Activated T-cell treated with anti-CD3 and anti-CD28 coated beads, Interleukin-2, amount 50 U/mL, for 48 hours (primary cell): ENCODE measurements at regions not wholly inside any gene's neighbourhood (a gene's known extent, or its start where the extent isn't known, plus 50 kb on each side); places are given as distances from the start of the nearest gene placed in this dataset.

ENCODE experiments used
- DNase-seq, 2 experiments: peaks; one replicate each; pipeline ENCODE4 v3.0.0-alpha.2; 2020

DNA sequence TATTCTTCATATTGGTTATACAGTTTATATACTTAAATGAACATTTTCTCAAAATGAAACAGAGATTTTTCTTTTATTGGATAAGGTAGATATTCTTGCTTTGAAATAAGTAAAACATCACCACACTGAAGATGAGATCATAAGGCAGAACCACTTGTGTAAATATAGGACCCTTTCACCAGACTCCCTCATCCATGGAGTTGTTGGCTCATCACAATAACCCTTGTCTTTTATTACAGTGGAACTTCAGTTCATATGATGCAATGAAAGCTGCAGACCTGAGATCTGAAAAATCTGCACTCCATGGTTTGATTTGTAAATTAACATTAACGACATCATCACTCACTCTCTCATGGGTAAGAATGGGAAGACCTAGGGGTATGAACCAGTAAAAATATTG, 51.9 kb upstream of the DBX2 start:
- no peak for DNase-seq

DNA sequence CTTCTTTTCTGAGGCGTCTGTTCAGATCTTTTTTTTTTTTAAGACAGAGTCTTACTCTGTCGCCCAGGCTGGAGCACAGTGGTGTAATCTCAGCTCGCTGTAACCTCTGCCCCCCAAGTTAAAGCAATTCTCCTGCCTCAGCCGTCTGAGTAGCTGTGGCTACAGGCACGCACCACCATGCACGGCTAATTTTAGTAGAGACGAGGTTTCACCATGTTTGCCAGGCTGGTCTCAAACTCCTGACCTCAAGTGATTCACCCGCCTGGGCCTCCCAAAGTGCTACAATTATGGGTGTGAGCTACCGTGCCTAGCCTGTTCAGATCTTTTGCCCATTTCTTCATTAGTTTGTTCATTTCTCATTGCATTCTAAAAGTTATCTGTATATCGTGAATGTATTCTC, 55.1 kb upstream of the DBX2 start:
- DNase-seq: no peak

DNA sequence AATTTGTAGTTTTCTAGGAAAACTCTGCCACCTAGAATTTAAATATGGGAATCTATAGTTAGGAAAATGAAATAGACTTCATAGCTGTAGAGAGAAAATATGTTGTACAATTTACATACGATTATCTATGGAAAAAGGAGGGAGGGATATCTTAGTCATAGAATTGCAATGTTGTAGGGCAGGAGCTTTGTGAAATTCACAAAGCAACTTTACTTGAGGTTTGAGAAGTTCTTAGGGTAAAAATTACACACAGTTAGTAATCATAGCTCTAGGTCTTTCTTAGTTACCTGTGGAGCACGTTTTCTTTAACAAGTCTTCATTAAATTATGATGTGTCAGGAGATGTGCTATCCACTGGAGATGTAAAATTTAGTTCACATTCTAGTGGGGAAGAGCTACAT, 61.4 kb upstream of the DBX2 start:
- no peak for DNase-seq

DNA sequence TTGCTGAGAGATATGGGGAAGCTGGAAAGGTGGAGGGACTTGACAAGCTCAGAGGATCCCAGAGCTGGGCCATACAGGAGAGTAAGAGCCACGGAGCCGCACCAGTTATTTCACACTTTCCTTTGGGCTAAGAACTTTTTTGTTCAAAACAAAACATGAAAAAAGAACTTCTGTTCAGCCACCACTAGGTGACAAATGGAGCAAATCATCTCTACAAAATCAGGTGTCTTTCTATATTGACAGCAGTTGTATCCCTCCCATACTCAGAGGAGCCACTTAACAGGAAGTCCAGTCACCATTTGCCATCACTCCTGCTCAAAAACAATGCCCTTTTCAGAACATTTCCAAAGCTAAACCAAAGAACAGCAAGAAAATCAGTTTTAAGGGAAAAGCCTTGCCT, 70.3 kb upstream of the DBX2 start:
- DNase-seq: no peak

DNA sequence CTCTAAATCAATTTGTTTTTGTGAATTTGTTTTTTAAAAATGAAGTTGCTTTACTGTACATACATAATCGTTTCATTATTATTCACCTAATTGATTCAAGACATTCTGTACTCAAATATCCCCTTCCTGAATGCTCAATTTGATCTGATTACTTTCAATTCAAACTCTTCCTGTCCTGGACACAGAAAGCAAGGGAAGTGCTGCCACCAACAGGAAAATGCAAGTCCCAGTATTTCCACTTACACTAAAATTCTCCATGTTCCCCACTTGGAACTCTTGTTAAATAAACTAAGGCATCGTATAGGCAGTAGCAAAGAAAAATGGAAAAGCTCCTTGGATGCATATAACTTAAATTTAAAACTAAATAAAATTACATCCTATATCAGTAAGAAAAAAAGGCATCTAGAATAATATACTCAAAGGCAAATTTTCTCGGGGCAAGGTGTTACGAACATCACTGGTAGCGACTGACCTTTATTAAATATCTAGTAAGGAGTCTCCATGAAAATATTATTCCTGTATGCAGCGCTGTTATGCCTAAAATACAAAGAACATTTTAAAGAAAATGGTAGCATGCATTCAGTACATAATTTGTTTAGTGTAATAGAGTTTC, 72.0 kb upstream of the DBX2 start:
- no peak for DNase-seq

DNA sequence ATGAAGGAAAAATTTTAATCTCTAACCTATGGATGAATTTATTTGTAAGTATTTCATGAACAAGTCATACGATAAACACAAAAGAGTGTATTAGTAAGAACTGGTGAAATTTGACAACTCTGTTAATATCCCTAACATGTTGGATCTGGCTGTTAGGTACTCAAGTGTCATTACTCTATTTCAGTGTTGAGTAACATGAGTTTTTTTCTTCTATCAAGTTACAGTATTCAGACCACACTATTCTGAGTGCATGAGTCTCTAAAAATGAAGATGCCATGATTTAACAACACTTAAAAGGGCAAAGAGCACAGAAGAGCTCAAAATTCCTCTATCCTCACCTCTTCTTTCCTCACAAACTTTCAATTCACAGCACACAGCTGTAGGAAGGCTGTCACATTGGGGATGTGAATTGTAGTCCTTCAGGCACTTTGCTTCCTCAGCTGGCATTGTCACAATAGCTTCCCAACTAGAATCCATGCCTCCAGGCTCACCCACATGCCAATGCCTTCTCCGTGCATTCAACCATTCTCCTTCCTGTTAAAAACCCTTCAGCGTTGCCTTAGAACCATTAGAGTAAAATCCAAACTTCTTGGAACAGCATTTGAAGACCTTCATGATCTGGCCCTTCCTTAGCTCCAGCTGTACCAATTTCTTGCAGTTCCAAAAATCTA, 73.7 kb upstream of the DBX2 start:
- no peak for DNase-seq

DNA sequence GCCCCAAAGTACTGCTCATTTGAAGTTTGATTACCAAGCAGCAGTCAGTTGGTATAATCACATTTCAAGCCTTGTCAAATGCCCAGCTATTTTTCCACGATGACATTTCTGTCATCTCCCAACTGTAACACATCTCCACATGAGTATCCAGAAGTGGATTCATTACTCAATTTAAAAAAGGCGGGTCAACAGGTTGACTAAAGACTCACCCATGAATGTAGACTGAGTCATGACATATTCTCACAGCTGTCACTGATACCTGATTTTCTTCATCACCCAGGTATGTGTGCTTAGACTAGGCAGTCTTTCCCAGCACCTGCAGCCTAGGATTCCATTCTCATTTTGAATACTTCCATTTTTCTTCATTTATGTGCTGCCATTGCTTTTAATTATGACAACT, 75.1 kb upstream of the DBX2 start:
- no peak for DNase-seq

DNA sequence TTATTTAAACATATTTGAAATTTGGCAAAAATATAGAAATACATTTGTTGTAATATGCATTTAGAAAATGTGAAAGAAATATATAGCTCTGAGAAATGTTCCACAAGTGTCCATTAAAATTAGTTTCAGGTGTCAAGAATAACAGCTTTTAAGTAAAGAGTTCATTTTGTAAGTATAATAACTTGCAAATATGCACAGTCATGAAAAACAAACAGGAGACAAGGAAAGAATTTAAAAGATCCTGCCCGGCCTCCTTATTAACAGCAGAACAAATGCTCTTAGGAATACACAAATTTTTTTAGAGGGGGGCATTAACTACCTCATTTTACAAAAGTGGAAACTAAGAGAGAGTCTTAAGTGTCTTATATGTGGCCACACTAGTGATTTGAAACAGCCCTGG, 77.7 kb upstream of the DBX2 start:
- no peak for DNase-seq

DNA sequence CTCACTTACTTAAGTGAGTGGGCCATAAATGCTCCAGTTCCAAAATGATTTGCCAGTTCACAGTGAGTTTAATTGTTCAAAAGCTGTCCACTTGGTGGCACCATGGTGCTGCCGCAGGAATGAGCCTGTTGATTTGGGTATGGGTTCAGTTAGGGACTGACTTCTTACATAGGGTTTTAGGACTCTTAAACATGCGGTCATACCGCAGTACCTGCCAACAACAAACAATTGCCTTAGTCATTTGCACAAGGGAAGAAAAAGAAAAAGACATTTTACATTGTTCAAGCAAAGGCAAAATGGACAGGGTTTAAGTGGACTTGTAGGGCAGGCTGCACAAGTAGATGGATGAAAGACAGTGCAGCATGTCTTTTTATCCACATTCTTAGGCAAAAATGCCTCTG, 80.0 kb upstream of the DBX2 start:
- DNase-seq: peak; percentile 59 to 60

DNA sequence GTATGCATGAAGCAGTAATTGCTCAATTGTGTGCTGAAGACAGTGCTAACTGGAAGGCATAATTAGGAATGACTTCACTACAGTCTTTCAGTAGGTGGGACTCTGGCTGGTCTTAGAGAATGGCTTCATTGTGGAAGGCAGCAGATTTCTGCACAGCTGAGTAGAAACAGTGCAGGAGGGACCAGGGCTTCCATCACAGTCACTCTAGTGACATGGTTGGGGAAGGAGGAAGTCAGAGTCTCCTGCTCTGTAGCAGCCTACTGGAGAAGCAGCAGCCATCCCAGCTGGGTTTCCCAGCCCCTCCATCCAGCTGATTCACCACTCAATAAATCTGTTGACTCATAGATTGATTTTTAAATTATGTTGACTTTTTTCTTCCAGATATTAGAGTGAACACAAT, 80.6 kb upstream of the DBX2 start:
- no peak for DNase-seq

DNA sequence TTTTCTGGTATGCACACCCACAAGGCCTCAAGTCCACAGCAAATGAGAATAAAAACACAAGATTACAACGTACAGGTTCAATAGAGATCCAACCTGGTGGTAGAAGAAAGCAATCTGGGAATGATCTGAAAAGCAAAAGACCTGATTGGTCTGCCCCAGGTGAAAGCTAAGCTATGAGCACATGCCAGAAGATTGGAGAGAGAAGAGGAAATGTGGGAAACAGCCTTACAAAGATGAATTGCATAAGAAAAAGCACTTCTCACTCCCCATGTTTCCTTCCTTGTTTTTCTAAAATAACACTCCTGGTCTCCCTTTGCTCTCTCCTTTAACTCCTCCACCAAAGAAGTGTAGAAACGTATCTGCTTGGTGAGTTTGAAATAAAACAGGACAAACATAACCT, 77.3 kb upstream of the ANO6 start:
- no peak for DNase-seq

DNA sequence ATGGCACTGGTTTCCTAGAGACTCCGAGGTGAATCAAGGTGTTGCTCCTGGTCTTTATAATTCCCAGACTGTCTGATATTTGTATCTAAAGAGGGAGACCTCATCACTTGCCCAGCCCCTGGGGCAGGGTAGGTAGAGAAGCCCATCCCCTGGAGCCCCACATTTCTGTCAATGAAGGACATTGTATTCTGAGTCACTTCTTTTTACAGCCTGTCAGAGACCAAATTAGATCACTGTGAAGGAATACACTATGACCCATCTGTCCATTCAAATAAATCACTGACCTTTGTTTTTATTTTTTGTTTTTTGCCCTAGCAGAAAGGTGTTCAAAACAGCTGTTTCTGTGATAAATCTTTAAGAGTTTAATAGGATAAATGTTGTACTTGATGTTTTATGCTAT, 67.9 kb upstream of the ANO6 start:
- no peak for DNase-seq

DNA sequence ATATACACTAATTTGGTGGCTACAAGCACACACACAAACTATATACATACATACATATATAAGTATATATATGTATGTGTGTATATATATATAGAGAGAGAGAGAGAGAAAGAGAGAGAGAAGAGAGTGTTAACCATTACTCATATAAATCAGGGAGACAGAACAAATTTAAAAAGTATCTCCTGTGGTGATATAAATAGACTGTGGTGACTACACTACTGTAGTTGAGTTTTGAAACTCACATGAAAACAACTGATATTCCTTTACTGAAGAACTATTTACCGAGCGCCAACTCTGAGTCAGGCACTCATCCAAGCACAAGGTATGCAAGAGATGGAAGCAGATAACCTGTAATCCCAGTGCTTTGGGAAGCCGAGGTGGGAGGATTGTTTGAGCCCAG, 67.3 kb upstream of the ANO6 start:
- no peak for DNase-seq

DNA sequence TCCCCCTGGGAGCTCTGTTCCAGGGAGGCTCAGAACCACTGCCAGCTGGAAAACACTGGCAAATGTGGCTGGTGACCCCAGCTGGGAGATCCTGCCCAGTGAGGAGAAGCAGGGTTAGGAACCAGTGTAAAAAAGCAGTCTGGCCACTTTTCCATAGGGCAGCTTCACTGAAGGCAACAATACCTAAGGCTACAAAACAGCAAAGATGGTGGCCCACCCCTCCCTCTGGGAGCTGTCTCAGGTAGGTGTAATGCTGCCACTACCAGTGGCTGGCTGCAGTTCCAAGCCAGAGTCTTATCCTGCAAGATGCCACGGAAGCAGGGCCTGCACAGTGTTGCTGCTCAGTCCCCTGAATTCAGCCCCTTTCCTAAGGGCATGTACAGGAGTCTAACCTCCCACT, 50.6 kb upstream of the ANO6 start:
- no peak for DNase-seq

DNA sequence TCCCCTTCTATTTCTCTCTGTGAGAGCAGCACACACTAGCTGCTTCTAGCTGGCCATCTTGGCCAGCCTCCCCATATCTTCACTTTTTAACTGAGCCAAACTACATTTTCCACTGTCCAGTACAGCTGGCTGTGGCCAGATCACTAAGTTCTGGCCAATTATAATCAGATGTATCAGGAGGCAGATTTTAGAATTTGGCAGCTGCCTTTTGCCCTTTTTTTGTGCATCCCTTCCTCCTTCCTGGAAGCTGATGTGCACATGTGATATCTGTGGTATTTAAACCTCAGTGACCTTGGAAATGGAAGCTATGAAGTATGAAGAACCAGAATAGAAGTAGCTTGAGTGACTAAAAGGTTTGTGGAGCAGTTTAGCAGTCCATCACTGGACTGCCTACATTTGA, 49.8 kb upstream of the ANO6 start:
- no peak for DNase-seq
